Stimulated activated CD8-positive, alpha-beta memory T cell treated with anti-CD3 and anti-CD28 coated beads, Interleukin-12 subunit alpha, Interleukin-12 subunit beta, amount 100 ng/mL, for 24 hours (primary cell): ENCODE measurements at regions not wholly inside any gene's neighbourhood (a gene's known extent, or its start where the extent isn't known, plus 50 kb on each side); places are given as distances from the start of the nearest gene placed in this dataset.
"Not testable (repeated sequence)": the region's sequence is repeated elsewhere in the genome, so short reads cannot be mapped to it uniquely, and the experiment has no call there.

Experiments used
- DNase-seq: peaks from one replicate; pipeline ENCODE4 v3.0.0-alpha.2; 2020; ENCODE audit errors: extremely low read depth

- no peak for DNase-seq
These were observed 129.3 kb downstream of the COPS8 start for GRCh38 chr2:237214963-237215362.

- no peak for DNase-seq
These were observed 132.4 kb downstream of the COPS8 start for GRCh38 chr2:237217995-237218616.

- no peak for DNase-seq
These were observed 133.1 kb downstream of the COPS8 start for GRCh38 chr2:237218756-237219155.

GRCh38 chr2:237219826-237220225, 134.1 kb downstream of the COPS8 start:
- DNase-seq = no peak

- no peak for DNase-seq
These were observed 135.8 kb downstream of the COPS8 start for GRCh38 chr2:237221443-237221842.

GRCh38 chr2:237222178-237222577, 136.5 kb downstream of the COPS8 start:
- DNase-seq = no peak

GRCh38 chr2:237222601-237223041, 136.9 kb downstream of the COPS8 start:
- no peak for DNase-seq

GRCh38 chr2:237223201-237223861, 137.6 kb downstream of the COPS8 start:
- DNase-seq = no peak

GRCh38 chr2:237227190-237227589, 141.5 kb downstream of the COPS8 start:
- DNase-seq = no peak

- DNase-seq = no peak
These were observed 142.0 kb downstream of the COPS8 start for GRCh38 chr2:237227592-237228280.

GRCh38 chr2:237228281-237228625, 142.6 kb downstream of the COPS8 start:
- no peak for DNase-seq

- no peak for DNase-seq
These were observed 144.2 kb downstream of the COPS8 start for GRCh38 chr2:237229905-237230304.

- DNase-seq = no peak
These were observed 144.7 kb downstream of the COPS8 start for GRCh38 chr2:237230355-237230754.

GRCh38 chr2:237231593-237231992, 145.9 kb downstream of the COPS8 start:
- no peak for DNase-seq

GRCh38 chr2:237232166-237232565, 146.5 kb downstream of the COPS8 start:
- no peak for DNase-seq

- DNase-seq = no peak
These were observed 148.6 kb downstream of the COPS8 start for GRCh38 chr2:237234268-237234667.

GRCh38 chr2:237235383-237236095, 149.8 kb downstream of the COPS8 start:
- DNase-seq = no peak

GRCh38 chr2:237236188-237236587, 150.5 kb downstream of the COPS8 start:
- no peak for DNase-seq

GRCh38 chr2:237238249-237238648, 152.6 kb downstream of the COPS8 start:
- DNase-seq = no peak

- no peak for DNase-seq
These were observed 154.6 kb downstream of the COPS8 start for GRCh38 chr2:237240252-237240651.

- not testable (repeated sequence) for DNase-seq
These were observed 155.2 kb downstream of the COPS8 start for GRCh38 chr2:237240868-237241267.

- no peak for DNase-seq
These were observed 156.4 kb downstream of the COPS8 start for GRCh38 chr2:237242091-237242536.
